Ascending aorta (tissue), 2 donors: ENCODE measurements at regions not wholly inside any gene's neighbourhood (a gene's known extent, or its start where the extent isn't known, plus 50 kb on each side); places are given as distances from the start of the nearest gene placed in this dataset.

Source experiments
- DNase-seq, 2 donors: peaks; one replicate each; pipeline ENCODE4 v3.0.0-alpha.2; 2019; ENCODE audit warnings: low spot score in 2 of 2
- H3K27ac ChIP-seq, 2 donors: fragments of 200-600 bp; sonication (generic); one replicate each; pipeline ENCODE4 v1.5.1; 2016 to 2017; ENCODE audit warnings: mild to moderate bottlenecking in 1 of 2
- H3K27me3 ChIP-seq: fragments of 200-600 bp; sonication (generic); one replicate; pipeline ENCODE4 v1.5.1; 2017
- H3K36me3 ChIP-seq, 2 donors: fragments of 200-600 bp; sonication (generic); one replicate each; pipeline ENCODE4 v1.5.1; 2016
- H3K4me1 ChIP-seq, 2 donors: fragments of 200-600 bp; sonication (generic); one replicate each; pipeline ENCODE4 v1.5.1; 2016 to 2017; ENCODE audit warnings: mild to moderate bottlenecking in 1 of 2
- H3K4me3 ChIP-seq, 2 donors: fragments of 200-600 bp; sonication (generic); one replicate each; pipeline ENCODE4 v1.5.1; 2016 to 2017; ENCODE audit warnings: mild to moderate bottlenecking in 1 of 2
- H3K9me3 ChIP-seq, 2 donors: fragments of 200-600 bp; sonication (generic); one replicate each; pipeline ENCODE4 v1.5.1; 2016
- CTCF ChIP-seq, 3 experiments: fragments of 200-600 bp in 2 of 3; fragments of 450-650 bp in 1 of 3; sonication (generic) in 2 of 3; IDR thresholded peaks; one replicate each; pipeline ENCODE4 v1.5.1; 2016 to 2019; ENCODE audit warnings: antibody characterized with exemption in 3 of 3, mild to moderate bottlenecking in 1 of 3, moderate library complexity in 1 of 3
- intact Hi-C: fragments of 100-400 bp; cut with DNase I; formaldehyde crosslinking; loops from one replicate; pipeline ENCODE4 v1.15.1; 2023

- Histone ChIP-seq H3K27me3 (no peaks in the 10 kb centered on the region), H3K27ac (no peak overlapping the region), H3K9me3 (no peaks in the 10 kb centered on the region), H3K4me3 (no peak overlapping the region), H3K36me3 (no peaks in the 10 kb centered on the region), H3K4me1 (no peaks in the 10 kb centered on the region)
- TF ChIP-seq CTCF (IDR thresholded peaks at IDR 0.05) = no peak
- no peak for DNase-seq
- intact Hi-C loops = no loop called here
Observed at GRCh38 chr1:38418195-38419030, 371.8 kb upstream of the POU3F1 start.

- Histone ChIP-seq H3K36me3 (no peaks in the 10 kb centered on the region), H3K27ac (no peak overlapping the region), H3K27me3 (no peaks in the 10 kb centered on the region), H3K4me3 (no peak overlapping the region), H3K4me1 (no peaks in the 10 kb centered on the region), H3K9me3 (no peaks in the 10 kb centered on the region)
- no peak for DNase-seq
- TF ChIP-seq CTCF (IDR thresholded peaks at IDR 0.05) = no peak
- intact Hi-C loops = no loop called here
Observed at GRCh38 chr1:38403667-38404066, 357.1 kb upstream of the POU3F1 start.

GRCh38 chr1:38402230-38402815 is 355.7 kb upstream of the POU3F1 start:
- intact Hi-C loops = no loop called here
- H3K4me3 ChIP-seq = no peak overlapping the region
- no peaks in the 10 kb centered on the region for H3K9me3 ChIP-seq
- no peak for TF ChIP-seq CTCF (IDR thresholded peaks at IDR 0.05)
- H3K27me3 ChIP-seq = no peaks in the 10 kb centered on the region
- H3K27ac ChIP-seq = no peak overlapping the region
- H3K36me3 ChIP-seq = no peaks in the 10 kb centered on the region
- no peaks in the 10 kb centered on the region for H3K4me1 ChIP-seq
- no peak for DNase-seq

GRCh38 chr1:38396606-38397005 is 350.0 kb upstream of the POU3F1 start:
- DNase-seq = no peak
- H3K27ac ChIP-seq = no peak overlapping the region
- no peak overlapping the region for H3K4me3 ChIP-seq
- no peaks in the 10 kb centered on the region for H3K9me3 ChIP-seq
- no peaks in the 10 kb centered on the region for H3K36me3 ChIP-seq
- TF ChIP-seq CTCF (IDR thresholded peaks at IDR 0.05) = no peak
- no peaks in the 10 kb centered on the region for H3K27me3 ChIP-seq
- intact Hi-C loops = no loop called here
- H3K4me1 ChIP-seq = no peaks in the 10 kb centered on the region

GRCh38 chr1:38394303-38394702 is 347.7 kb upstream of the POU3F1 start:
- Histone ChIP-seq H3K36me3 (no peaks in the 10 kb centered on the region), H3K27me3 (no peaks in the 10 kb centered on the region), H3K9me3 (peaks cover 0 to 6% of the 10 kb centered on the region in 2 donors), H3K27ac (no peak overlapping the region), H3K4me1 (no peaks in the 10 kb centered on the region), H3K4me3 (no peak overlapping the region)
- intact Hi-C loops = no loop called here
- no peak for DNase-seq
- no peak for TF ChIP-seq CTCF (IDR thresholded peaks at IDR 0.05)
